ENCODE measurements at regions not wholly inside any gene's neighbourhood (a gene's known extent, or its start where the extent isn't known, plus 50 kb on each side); places are given as distances from the start of the nearest gene placed in this dataset.

- TF ChIP-seq POLR2A (IDR thresholded peaks at IDR 0.05; ENCODE audit: low read length), result no peak
- TF ChIP-seq GATA1 (IDR thresholded peaks at IDR 0.05; ENCODE audit: low read depth, low read length), result no peak
These were observed 531.2 kb upstream of the VRK2 start for GRCh38 chr2:57515366-57515765.

All from erythroblast (primary cell).